GM23248 (cell line): ENCODE measurements at regions not wholly inside any gene's neighbourhood (a gene's known extent, or its start where the extent isn't known, plus 50 kb on each side); places are given as distances from the start of the nearest gene placed in this dataset.

Experiments
- DNase-seq: peaks from one replicate; pipeline ENCODE4 v3.0.0-alpha.2; 2015
- H2AFZ ChIP-seq: fragments of 200-600 bp; sonication (generic); 2 replicates; pipeline ENCODE4 v1.6.1; 2016; ENCODE audit warnings: antibody characterized with exemption
- H3F3A ChIP-seq: fragments of 200-600 bp; sonication (generic); 2 replicates; pipeline ENCODE4 v1.6.1; 2016; ENCODE audit warnings: mild to moderate bottlenecking, antibody characterized with exemption, mixed run types; ENCODE audit not compliant: insufficient read depth
- H3K27ac ChIP-seq: fragments of 200-600 bp; sonication (generic); 2 replicates; pipeline ENCODE4 v1.5.1; 2016; ENCODE audit warnings: mild to moderate bottlenecking
- H3K27me3 ChIP-seq: fragments of 200-600 bp; sonication (generic); replicated peaks from 2 replicates; pipeline ENCODE4 v1.6.1; 2016; ENCODE audit warnings: mild to moderate bottlenecking; ENCODE audit not compliant: insufficient read depth
- H3K36me3 ChIP-seq: fragments of 200-600 bp; sonication (generic); 2 replicates; pipeline ENCODE4 v1.6.1; 2016; ENCODE audit warnings: low read depth, mild to moderate bottlenecking
- H3K4me1 ChIP-seq: fragments of 200-600 bp; sonication (generic); 2 replicates; pipeline ENCODE4 v1.6.1; 2016; ENCODE audit warnings: mild to moderate bottlenecking; ENCODE audit not compliant: insufficient read depth
- H3K4me2 ChIP-seq: fragments of 200-600 bp; sonication (generic); one replicate; pipeline ENCODE4 v1.6.1; 2016; ENCODE audit warnings: mild to moderate bottlenecking; ENCODE audit not compliant: unreplicated experiment
- H3K4me3 ChIP-seq: fragments of 200-600 bp; sonication (generic); 2 replicates; pipeline ENCODE4 v1.5.1; 2016; ENCODE audit warnings: mild to moderate bottlenecking
- H3K79me2 ChIP-seq: fragments of 200-600 bp; sonication (generic); 2 replicates; pipeline ENCODE4 v1.6.1; 2016; ENCODE audit warnings: mild to moderate bottlenecking; ENCODE audit not compliant: insufficient read depth
- H3K9ac ChIP-seq: fragments of 200-600 bp; sonication (generic); 2 replicates; pipeline ENCODE4 v1.6.1; 2016; ENCODE audit warnings: mild to moderate bottlenecking
- H3K9me2 ChIP-seq: fragments of 200-600 bp; sonication (generic); 2 replicates; pipeline ENCODE4 v1.6.1; 2016; ENCODE audit warnings: mixed run types, mild to moderate bottlenecking, moderate library complexity; ENCODE audit not compliant: insufficient read depth
- H3K9me3 ChIP-seq: fragments of 200-600 bp; sonication (generic); one replicate; pipeline ENCODE4 v1.6.1; 2017; ENCODE audit warnings: low read depth
- H4K20me1 ChIP-seq: fragments of 200-600 bp; sonication (generic); 2 replicates; pipeline ENCODE4 v1.6.0; 2016; ENCODE audit not compliant: insufficient read depth
- EZH2 ChIP-seq: fragments of 200-600 bp; sonication (generic); IDR thresholded peaks from 2 replicates; pipeline ENCODE4 v1.6.1; 2018; ENCODE audit warnings: antibody characterized with exemption, mild to moderate bottlenecking; ENCODE audit not compliant: insufficient read depth, poor library complexity, severe bottlenecking
- EZH2phosphoT487 ChIP-seq: fragments of 200-600 bp; sonication (generic); IDR thresholded peaks from 2 replicates; pipeline ENCODE4 v1.6.1; 2018; ENCODE audit warnings: antibody characterized with exemption, moderate library complexity, mild to moderate bottlenecking, low read depth; ENCODE audit not compliant: insufficient read depth
- WGBS, 2 experiments: methylation state at CpG; one replicate each; pipeline ENCODE4 v1.1.6; 2015 to 2017; ENCODE audit warnings: low lambda C conversion rate in 2 of 2, low coverage in 1 of 2; ENCODE audit errors: missing lambda C conversion rate in 2 of 2; 5-methylcytosine and 5-hydroxymethylcytosine counted together
- in situ Hi-C: fragments of 300-500 bp; cut with MboI; formaldehyde crosslinking; loops from 2 replicates; pipeline ENCODE4 v1.15.0; 2020

GRCh38 chr19:32154418-32154817 is 191.0 kb upstream of the ZNF507 start:
- no peak for DNase-seq
- Histone ChIP-seq H3K9ac (no peak overlapping the region), H3K36me3 (no peaks in the 10 kb centered on the region), H3K9me2 (no peaks in the 10 kb centered on the region), H3K4me1 (no peaks in the 10 kb centered on the region), H3K4me2 (no peak overlapping the region), H3K4me3 (no peak overlapping the region), H3K79me2 (no peaks in the 10 kb centered on the region), H4K20me1 (no peaks in the 10 kb centered on the region), H3K9me3 (no peaks in the 10 kb centered on the region), H3K27ac (no peak overlapping the region), H3K27me3 (no peaks in the 10 kb centered on the region), H3F3A (no peaks in the 10 kb centered on the region), H2AFZ (no peak overlapping the region)
- WGBS, 2 experiments, result 54 to 65% methylated on average over 4 of the region's 4 CpGs
- in situ Hi-C loops, result no loop called here
- no peak for TF ChIP-seq EZH2phosphoT487
- TF ChIP-seq EZH2, result no peak

- TF ChIP-seq EZH2phosphoT487 (no peak), EZH2 (no peak)
- H3K4me2 ChIP-seq, result no peak overlapping the region
- H3K4me1 ChIP-seq, result no peaks in the 10 kb centered on the region
- DNase-seq, result no peak
- H3K27ac ChIP-seq, result no peak overlapping the region
- H3K4me3 ChIP-seq, result no peak overlapping the region
- no peaks in the 10 kb centered on the region for H3K9me2 ChIP-seq
- H4K20me1 ChIP-seq, result no peaks in the 10 kb centered on the region
- no peaks in the 10 kb centered on the region for H3F3A ChIP-seq
- no peak overlapping the region for H3K9ac ChIP-seq
- H2AFZ ChIP-seq, result no peak overlapping the region
- 9 to 12% methylated on average over 3 of the region's 3 CpGs for WGBS, 2 experiments
- no peaks in the 10 kb centered on the region for H3K36me3 ChIP-seq
- in situ Hi-C loops, result no loop called here
- H3K27me3 ChIP-seq, result no peaks in the 10 kb centered on the region
- no peaks in the 10 kb centered on the region for H3K79me2 ChIP-seq
- no peaks in the 10 kb centered on the region for H3K9me3 ChIP-seq
These were observed 180.9 kb upstream of the ZNF507 start for GRCh38 chr19:32164384-32164992.

GRCh38 chr19:32165141-32165540 is 180.3 kb upstream of the ZNF507 start:
- Histone ChIP-seq H3K4me1 (no peaks in the 10 kb centered on the region), H2AFZ (no peak overlapping the region), H3K27me3 (no peaks in the 10 kb centered on the region), H3K79me2 (no peaks in the 10 kb centered on the region), H3F3A (no peaks in the 10 kb centered on the region), H3K4me3 (no peak overlapping the region), H3K4me2 (no peak overlapping the region), H3K36me3 (no peaks in the 10 kb centered on the region), H3K9ac (no peak overlapping the region), H4K20me1 (no peaks in the 10 kb centered on the region), H3K9me2 (no peaks in the 10 kb centered on the region), H3K27ac (no peak overlapping the region), H3K9me3 (no peaks in the 10 kb centered on the region)
- no peak for TF ChIP-seq EZH2phosphoT487
- TF ChIP-seq EZH2, result no peak
- no peak for DNase-seq
- in situ Hi-C loops, result no loop called here
- 41 to 42% methylated on average over 11 of the region's 11 CpGs for WGBS, 2 experiments

- in situ Hi-C loops, result no loop called here
These were observed 179.7 kb upstream of the ZNF507 start for GRCh38 chr19:32165750-32166149.

GRCh38 chr19:32166238-32166637 is 179.2 kb upstream of the ZNF507 start:
- no peaks in the 10 kb centered on the region for H3K27me3 ChIP-seq
- WGBS, 2 experiments, result 29 to 31% methylated on average over 9 of the region's 9 CpGs
- H3K27ac ChIP-seq, result no peak overlapping the region
- H3K79me2 ChIP-seq, result no peaks in the 10 kb centered on the region
- H3K4me1 ChIP-seq, result no peaks in the 10 kb centered on the region
- in situ Hi-C loops, result no loop called here
- H3K4me3 ChIP-seq, result no peak overlapping the region
- H3K9me3 ChIP-seq, result no peaks in the 10 kb centered on the region
- no peaks in the 10 kb centered on the region for H3K9me2 ChIP-seq
- H3K4me2 ChIP-seq, result no peak overlapping the region
- H3K36me3 ChIP-seq, result no peaks in the 10 kb centered on the region
- no peaks in the 10 kb centered on the region for H3F3A ChIP-seq
- TF ChIP-seq EZH2, result no peak
- TF ChIP-seq EZH2phosphoT487, result no peak
- no peaks in the 10 kb centered on the region for H4K20me1 ChIP-seq
- H3K9ac ChIP-seq, result no peak overlapping the region
- DNase-seq, result no peak
- H2AFZ ChIP-seq, result no peak overlapping the region

More at GRCh38 chr19:32165750-32166149, 179.7 kb upstream of the ZNF507 start:
- no peak overlapping the region for H3K27ac ChIP-seq
- no peak for DNase-seq
- no peaks in the 10 kb centered on the region for H3K27me3 ChIP-seq
- no peaks in the 10 kb centered on the region for H3K36me3 ChIP-seq
- H3K4me2 ChIP-seq, result no peak overlapping the region
- H3K9me3 ChIP-seq, result no peaks in the 10 kb centered on the region
- no peaks in the 10 kb centered on the region for H4K20me1 ChIP-seq
- H2AFZ ChIP-seq, result no peak overlapping the region
- H3K4me3 ChIP-seq, result no peak overlapping the region
- TF ChIP-seq EZH2 (no peak), EZH2phosphoT487 (no peak)
- WGBS, 2 experiments, result 57 to 63% methylated on average over 16 of the region's 16 CpGs
- no peak overlapping the region for H3K9ac ChIP-seq
- no peaks in the 10 kb centered on the region for H3F3A ChIP-seq
- no peaks in the 10 kb centered on the region for H3K79me2 ChIP-seq
- H3K4me1 ChIP-seq, result no peaks in the 10 kb centered on the region
- no peaks in the 10 kb centered on the region for H3K9me2 ChIP-seq
